K562 (cell line): ENCODE measurements at regions not wholly inside any gene's neighbourhood (a gene's known extent, or its start where the extent isn't known, plus 50 kb on each side); places are given as distances from the start of the nearest gene placed in this dataset.

Source experiments
- ATAC-seq: fragments of 200-7000 bp; cut with Tn5 transposase; 3 replicates; pipeline ENCODE4 v1.9.1; 2020; ENCODE audit warnings: moderate library complexity
- BruUV-seq: library from RNA; stranded (reverse); fragments of 400-500 nt; replicated peaks from 2 replicates; lab custom pipeline; 2021; lab: Mats Ljungman, UMichigan
- CTCF ChIA-PET: fragments of 300-600 bp; formaldehyde crosslinking; extraction: SDS; loops from one replicate; lab custom pipeline; 2021; ENCODE audit warnings: low intra/inter-chr PET ratio; lab: Yijun Ruan, JAX
- POLR2A ChIA-PET: fragments of 300-600, 350-650 bp; sonication (Branson Sonifier 250); formaldehyde crosslinking; extraction: SDS; loops from one replicate; lab custom pipeline; 2021; ENCODE audit warnings: antibody characterized with exemption, inconsistent platforms; lab: Yijun Ruan, JAX
- DNase-seq, 4 experiments: peaks; one replicate each; pipeline versions ENCODE4 v3.0.0 to v3.0.0-alpha.2; 2011 to 2018; ENCODE audit warnings: low spot score in 3 of 4, mixed read lengths in 3 of 4; ENCODE audit errors: extremely low read depth in 1 of 4
- FAIRE-seq: peaks from 2 replicates; lab custom pipeline; 2011; peaks lifted over from hg19 to GRCh38; lab: Jason Lieb, UNC
- H2AFZ ChIP-seq: 2 replicates; pipeline ENCODE4 v1.6.0; 2011; ENCODE audit warnings: low read depth, low read length, control low read depth, inconsistent platforms
- H3K27ac ChIP-seq: fragments of 200-600 bp; 3 replicates; pipeline ENCODE4 v1.8.0; 2011; ENCODE audit warnings: low read depth, mild to moderate bottlenecking, control low read depth, inconsistent platforms, low read length, moderate library complexity, mixed read lengths; ENCODE audit errors: extremely low read depth
- H3K27me3 ChIP-seq, 2 experiments: fragments of 300-600 bp in 1 of 2; 2 replicates in 1 of 2; 3 replicates in 1 of 2; pipeline versions ENCODE4 v1.6.0 to v1.8.0; 2011; ENCODE audit warnings: inconsistent platforms in 2 of 2, low read length in 2 of 2, mild to moderate bottlenecking in 1 of 2, mixed read lengths in 1 of 2, moderate library complexity in 1 of 2; ENCODE audit not compliant: control insufficient read depth in 2 of 2, insufficient read depth in 2 of 2
- H3K36me3 ChIP-seq: fragments of 300-600 bp; 3 replicates; pipeline ENCODE4 v1.8.0; 2011; ENCODE audit warnings: mild to moderate bottlenecking, low read length, inconsistent platforms; ENCODE audit not compliant: control insufficient read depth, insufficient read depth
- H3K4me1 ChIP-seq, 2 experiments: fragments of 200-600 bp in 1 of 2; replicated peaks in 1 of 2; 2 replicates in 1 of 2; 3 replicates in 1 of 2; pipeline versions ENCODE4 v1.5.1 to v1.8.0; 2011; ENCODE audit warnings: inconsistent platforms in 2 of 2, low read length in 2 of 2, mild to moderate bottlenecking in 1 of 2, mixed read lengths in 1 of 2, moderate library complexity in 1 of 2; ENCODE audit not compliant: control insufficient read depth in 2 of 2, insufficient read depth in 2 of 2
- H3K4me2 ChIP-seq: 2 replicates; pipeline ENCODE4 v1.6.1; 2011; ENCODE audit warnings: low read length, control low read depth, inconsistent platforms, mixed read lengths; ENCODE audit not compliant: insufficient read depth
- H3K4me3 ChIP-seq: fragments of 200-600 bp; sonication (generic), shearing (Covaris generic); 2 replicates; pipeline ENCODE4 v1.5.1; 2016; ENCODE audit warnings: control low read depth, inconsistent platforms
- H3K79me2 ChIP-seq: fragments of 200-600 bp; 3 replicates; pipeline ENCODE4 v1.8.0; 2011; ENCODE audit warnings: low read length, inconsistent platforms; ENCODE audit not compliant: control insufficient read depth, insufficient read depth
- H3K9ac ChIP-seq, 2 experiments: 2 replicates each; pipeline versions ENCODE4 v1.6.0 to v1.6.1; 2011; ENCODE audit warnings: low read depth in 2 of 2, low read length in 2 of 2, control low read depth in 1 of 2, inconsistent platforms in 1 of 2, mild to moderate bottlenecking in 1 of 2, mixed read lengths in 1 of 2; ENCODE audit not compliant: insufficient read depth in 1 of 2
- H3K9me1 ChIP-seq: one replicate; pipeline ENCODE4 v1.6.0; 2011; ENCODE audit warnings: inconsistent platforms, mild to moderate bottlenecking, low read length, moderate library complexity; ENCODE audit not compliant: control insufficient read depth, insufficient read depth
- H3K9me3 ChIP-seq: replicated peaks from 2 replicates; pipeline ENCODE4 v1.5.1; 2011; ENCODE audit warnings: low read depth, low read length, inconsistent platforms; ENCODE audit not compliant: control insufficient read depth, insufficient read depth
- H4K20me1 ChIP-seq: replicated peaks from 2 replicates; pipeline ENCODE4 v1.6.1; 2011; ENCODE audit warnings: low read length, inconsistent platforms, mixed read lengths; ENCODE audit not compliant: control insufficient read depth, insufficient read depth
- CAMTA2 ChIP-seq: fragments of 250-450 bp; sonication (Bioruptor Pico); conservative IDR thresholded peaks from 2 replicates; pipeline ENCODE4 v1.5.1; 2022
- CBFA2T3 ChIP-seq: fragments of 450-650 bp; IDR thresholded peaks from 2 replicates; pipeline ENCODE4 v1.6.1; 2017
- ESRRB ChIP-seq: fragments of 250-450 bp; sonication (Bioruptor Pico); IDR thresholded peaks from 2 replicates; pipeline ENCODE4 v1.5.0; 2020; ENCODE audit warnings: mild to moderate bottlenecking, moderate library complexity, borderline replicate concordance
- SAFB2 ChIP-seq: fragments of 200-400 bp; formaldehyde crosslinking; IDR thresholded peaks from 2 replicates; pipeline ENCODE4 v1.6.1; 2018; ENCODE audit warnings: borderline replicate concordance, low read length, low read depth, moderate library complexity; ENCODE audit not compliant: severe bottlenecking
- ZFP36 ChIP-seq: fragments of 150-350 bp; IDR thresholded peaks from 2 replicates; pipeline ENCODE4 v1.6.1; 2018; ENCODE audit warnings: low read length, low read depth; ENCODE audit not compliant: partially characterized antibody
- ZFPM2 ChIP-seq: fragments of 250-450 bp; sonication (Bioruptor Pico); IDR thresholded peaks from 2 replicates; pipeline ENCODE4 v1.5.1; 2022; ENCODE audit warnings: mild to moderate bottlenecking
- ZNF274 ChIP-seq: IDR thresholded peaks from 2 replicates; pipeline ENCODE4 v1.6.1; 2011; ENCODE audit warnings: low read depth, mild to moderate bottlenecking, low read length, moderate library complexity, borderline replicate concordance
- WGBS: fragments of 100-300 bp; shearing (Covaris generic); methylation state at CpG from one replicate; pipeline ENCODE4 v1.1.6; 2016; ENCODE audit warnings: low coverage, mixed read lengths; ENCODE audit not compliant: insufficient coverage; ENCODE audit errors: missing lambda C conversion rate; 5-methylcytosine and 5-hydroxymethylcytosine counted together
- in situ Hi-C: fragments of 300-500 bp; cut with MboI; formaldehyde crosslinking; loops from 4 replicates; pipeline ENCODE4 v1.15.0; 2018; ENCODE audit warnings: inconsistent platforms, mixed read lengths
- intact Hi-C: fragments of 100-400 bp; cut with micrococcal nuclease; formaldehyde crosslinking; loops from 2 replicates; pipeline ENCODE4 v1.14.2; 2022
- TF ChIP-seq, protein P1 (sequence below): IDR thresholded peaks from 3 replicates; pipeline ENCODE4 v1.6.1; 2011; ENCODE audit warnings: borderline replicate concordance, mild to moderate bottlenecking, moderate library complexity; ENCODE audit not compliant: insufficient read length; ENCODE audit errors: extremely low read depth

DNA sequence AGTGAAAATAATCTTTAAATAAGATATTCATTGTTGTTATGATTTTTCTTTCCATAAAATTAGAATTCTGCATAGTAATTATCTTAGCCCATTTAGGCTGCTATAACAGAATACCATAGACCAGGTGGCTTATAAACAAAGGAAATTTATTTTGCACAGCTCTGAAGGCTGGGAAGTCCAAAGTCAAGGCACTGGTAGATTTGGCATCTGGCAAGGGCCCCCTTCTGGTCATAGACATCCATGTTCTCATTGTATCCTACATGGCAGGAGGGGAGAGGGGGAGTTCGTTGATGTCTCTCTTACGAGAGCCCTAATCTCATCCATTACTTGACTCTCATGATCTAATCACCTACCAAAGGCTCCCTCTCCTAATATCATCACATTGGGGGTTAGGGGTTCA lies 175.0 kb upstream of the CCN2 start:
- no peak overlapping the region for H3K4me3 ChIP-seq
- CTCF ChIA-PET, result no interaction called here
- no peak for ATAC-seq
- H3K9me1 ChIP-seq, result no peaks in the 10 kb centered on the region
- 0% methylated on average over 2 of the region's 2 CpGs for WGBS
- BruUV-seq, result no TSS peak
- no peaks in the 10 kb centered on the region for H3K27me3 ChIP-seq
- no peaks in the 10 kb centered on the region for H3K36me3 ChIP-seq
- intact Hi-C loops (no loop called here), in situ Hi-C loops (no loop called here)
- H3K27ac ChIP-seq, result no peak overlapping the region
- no peak overlapping the region for H3K4me2 ChIP-seq
- H4K20me1 ChIP-seq, result no peaks in the 10 kb centered on the region
- no peaks in the 10 kb centered on the region for H3K79me2 ChIP-seq
- FAIRE-seq, result no peak
- TF ChIP-seq, protein P1, sequence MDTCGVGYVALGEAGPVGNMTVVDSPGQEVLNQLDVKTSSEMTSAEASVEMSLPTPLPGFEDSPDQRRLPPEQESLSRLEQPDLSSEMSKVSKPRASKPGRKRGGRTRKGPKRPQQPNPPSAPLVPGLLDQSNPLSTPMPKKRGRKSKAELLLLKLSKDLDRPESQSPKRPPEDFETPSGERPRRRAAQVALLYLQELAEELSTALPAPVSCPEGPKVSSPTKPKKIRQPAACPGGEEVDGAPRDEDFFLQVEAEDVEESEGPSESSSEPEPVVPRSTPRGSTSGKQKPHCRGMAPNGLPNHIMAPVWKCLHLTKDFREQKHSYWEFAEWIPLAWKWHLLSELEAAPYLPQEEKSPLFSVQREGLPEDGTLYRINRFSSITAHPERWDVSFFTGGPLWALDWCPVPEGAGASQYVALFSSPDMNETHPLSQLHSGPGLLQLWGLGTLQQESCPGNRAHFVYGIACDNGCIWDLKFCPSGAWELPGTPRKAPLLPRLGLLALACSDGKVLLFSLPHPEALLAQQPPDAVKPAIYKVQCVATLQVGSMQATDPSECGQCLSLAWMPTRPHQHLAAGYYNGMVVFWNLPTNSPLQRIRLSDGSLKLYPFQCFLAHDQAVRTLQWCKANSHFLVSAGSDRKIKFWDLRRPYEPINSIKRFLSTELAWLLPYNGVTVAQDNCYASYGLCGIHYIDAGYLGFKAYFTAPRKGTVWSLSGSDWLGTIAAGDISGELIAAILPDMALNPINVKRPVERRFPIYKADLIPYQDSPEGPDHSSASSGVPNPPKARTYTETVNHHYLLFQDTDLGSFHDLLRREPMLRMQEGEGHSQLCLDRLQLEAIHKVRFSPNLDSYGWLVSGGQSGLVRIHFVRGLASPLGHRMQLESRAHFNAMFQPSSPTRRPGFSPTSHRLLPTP, result no peak
- TF ChIP-seq ZFP36, result no peak
- no peak for TF ChIP-seq ZNF274
- no peak for TF ChIP-seq ZFPM2
- no peak for TF ChIP-seq SAFB2
- no peak for TF ChIP-seq ESRRB (CRISPR knock-in tag)
- TF ChIP-seq CAMTA2 (CRISPR knock-in tag), result no peak
- TF ChIP-seq CBFA2T3, result no peak
- H3K9me3 ChIP-seq, result no peaks in the 10 kb centered on the region
- POLR2A ChIA-PET, result no interaction called here
- no peaks in the 10 kb centered on the region for H3K4me1 ChIP-seq
- no peak overlapping the region for H2AFZ ChIP-seq
- H3K9ac ChIP-seq, result no peak overlapping the region
- no peak for DNase-seq
